Stimulated activated CD4-positive, alpha-beta T cell treated with anti-CD3 and anti-CD28 coated beads, Interleukin-12 subunit alpha, Interleukin-12 subunit beta, amount 100 ng/mL, for 48 hours (primary cell): ENCODE measurements at regions not wholly inside any gene's neighbourhood (a gene's known extent, or its start where the extent isn't known, plus 50 kb on each side); places are given as distances from the start of the nearest gene placed in this dataset.
"Not testable (repeated sequence)": the region's sequence is repeated elsewhere in the genome, so short reads cannot be mapped to it uniquely, and the experiment has no call there.

Experiments used
- DNase-seq, 3 donors: peaks; one replicate each; pipeline ENCODE4 v3.0.0-alpha.2; 2020; ENCODE audit warnings: low read depth in 2 of 3, low spot score in 1 of 3

DNA sequence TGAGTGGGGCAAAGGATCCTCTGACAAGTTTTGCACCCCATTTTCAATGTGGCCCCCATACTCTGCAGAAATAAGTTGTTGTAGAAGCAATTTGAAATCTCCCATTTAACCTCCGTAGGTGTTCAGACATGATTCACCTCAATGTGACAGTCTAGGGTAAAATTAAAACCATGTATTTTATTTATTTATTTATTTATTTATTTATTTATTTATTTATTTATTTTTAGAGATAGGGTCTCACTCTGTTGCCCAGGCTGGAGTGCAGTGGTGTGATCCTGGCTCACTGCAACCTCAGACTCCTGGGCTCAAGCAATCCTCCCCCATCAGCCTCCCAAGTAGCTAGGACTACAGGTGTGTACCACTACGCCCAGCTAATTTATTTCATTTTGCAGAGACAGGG is 122.8 kb upstream of the PRKCQ start:
- DNase-seq: not testable (repeated sequence)

DNA sequence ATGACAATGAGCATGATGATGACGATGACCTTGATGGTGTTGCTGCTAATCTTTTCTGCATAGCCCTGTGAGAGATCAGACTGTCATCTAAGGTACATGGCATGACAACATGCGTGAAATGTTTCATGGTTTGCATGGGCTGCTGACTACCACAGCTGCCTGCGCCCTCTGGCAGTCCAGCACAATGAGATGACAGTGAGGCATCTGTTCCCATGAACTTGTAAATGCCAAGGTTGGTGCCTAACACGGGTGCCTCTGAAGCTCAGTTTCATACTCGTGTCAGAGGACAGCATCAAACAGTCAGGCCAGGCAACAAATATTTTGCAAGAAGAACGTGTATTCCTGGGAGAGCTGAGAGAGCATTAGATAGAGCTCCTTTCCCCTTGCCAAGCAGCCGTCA is 122.0 kb upstream of the PRKCQ start:
- no peak for DNase-seq

DNA sequence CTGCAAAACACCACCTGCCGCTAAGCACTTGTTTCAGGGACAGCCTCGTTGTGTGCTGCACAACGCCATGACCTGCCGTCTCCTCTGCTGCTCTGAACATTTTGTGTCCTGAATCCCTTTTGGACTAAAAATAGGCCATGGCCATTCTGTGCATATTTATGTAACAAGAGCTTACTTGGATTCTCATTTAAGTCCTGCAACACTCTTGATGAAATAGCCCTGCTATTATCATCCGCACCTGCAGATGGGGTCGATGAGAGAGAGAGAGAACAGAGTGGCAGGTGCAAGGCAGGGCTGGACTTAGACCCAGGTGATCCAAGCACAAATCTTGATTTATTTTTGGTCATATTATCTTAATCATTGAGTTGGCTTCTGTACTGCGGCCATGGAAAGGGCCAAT is 121.2 kb upstream of the PRKCQ start:
- DNase-seq: no peak

DNA sequence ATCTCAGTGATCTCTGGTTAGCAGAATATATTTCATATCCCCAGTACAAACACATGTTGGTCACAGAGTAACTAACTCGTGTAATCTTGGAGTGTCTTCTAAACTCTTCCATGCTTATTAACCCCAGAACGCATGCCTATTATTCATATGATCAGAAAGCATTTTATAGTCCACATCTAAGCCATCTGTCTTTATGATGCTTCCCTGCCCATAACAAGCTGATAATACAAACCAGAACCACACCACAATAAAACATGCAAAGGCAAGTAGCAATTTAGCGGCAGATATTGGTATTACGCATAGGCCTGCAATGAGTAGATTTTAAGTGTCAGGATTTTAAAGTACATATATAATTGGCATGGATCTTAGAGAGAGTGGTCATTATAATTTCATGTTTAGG is 120.0 kb upstream of the PRKCQ start:
- no peak for DNase-seq

DNA sequence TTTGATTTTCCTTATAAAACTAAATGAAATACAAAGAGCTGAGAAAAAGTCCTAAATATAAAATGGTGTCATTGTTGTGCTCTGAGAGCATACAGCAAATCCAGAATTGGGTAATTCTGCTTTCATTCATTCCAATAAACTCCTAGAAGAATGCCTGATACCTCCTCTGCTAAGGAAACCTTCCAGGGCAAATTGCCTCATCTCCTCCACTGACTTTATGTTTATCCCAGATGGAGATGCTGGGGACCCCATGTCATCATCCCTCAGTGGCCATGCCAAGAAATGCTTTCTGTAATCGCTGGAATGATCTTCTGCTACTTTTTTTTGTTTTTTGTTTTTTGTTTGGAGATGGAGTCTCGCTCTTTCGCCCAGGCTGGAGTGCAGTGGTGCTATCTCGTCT is 119.3 kb upstream of the PRKCQ start:
- no peak for DNase-seq

DNA sequence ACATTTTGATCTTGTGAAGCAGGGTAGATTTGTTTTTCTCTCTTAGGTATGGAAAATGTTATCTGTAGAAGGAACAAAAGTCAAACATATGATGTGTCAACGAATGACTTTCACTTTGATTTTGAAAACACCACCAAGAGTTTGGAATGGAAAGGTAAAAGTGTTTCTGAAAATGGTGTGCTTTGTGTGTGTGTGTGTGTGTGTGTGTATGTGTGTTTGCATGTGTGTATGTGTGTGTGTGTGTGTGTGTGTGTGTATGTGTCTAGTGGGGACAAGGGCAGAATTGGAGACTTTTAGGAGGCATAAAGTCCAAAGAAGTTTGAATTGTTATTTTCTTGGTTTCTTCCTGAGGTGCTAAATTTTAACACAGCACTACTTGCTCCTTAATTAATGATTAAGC is 115.4 kb upstream of the PRKCQ start:
- DNase-seq: no peak

DNA sequence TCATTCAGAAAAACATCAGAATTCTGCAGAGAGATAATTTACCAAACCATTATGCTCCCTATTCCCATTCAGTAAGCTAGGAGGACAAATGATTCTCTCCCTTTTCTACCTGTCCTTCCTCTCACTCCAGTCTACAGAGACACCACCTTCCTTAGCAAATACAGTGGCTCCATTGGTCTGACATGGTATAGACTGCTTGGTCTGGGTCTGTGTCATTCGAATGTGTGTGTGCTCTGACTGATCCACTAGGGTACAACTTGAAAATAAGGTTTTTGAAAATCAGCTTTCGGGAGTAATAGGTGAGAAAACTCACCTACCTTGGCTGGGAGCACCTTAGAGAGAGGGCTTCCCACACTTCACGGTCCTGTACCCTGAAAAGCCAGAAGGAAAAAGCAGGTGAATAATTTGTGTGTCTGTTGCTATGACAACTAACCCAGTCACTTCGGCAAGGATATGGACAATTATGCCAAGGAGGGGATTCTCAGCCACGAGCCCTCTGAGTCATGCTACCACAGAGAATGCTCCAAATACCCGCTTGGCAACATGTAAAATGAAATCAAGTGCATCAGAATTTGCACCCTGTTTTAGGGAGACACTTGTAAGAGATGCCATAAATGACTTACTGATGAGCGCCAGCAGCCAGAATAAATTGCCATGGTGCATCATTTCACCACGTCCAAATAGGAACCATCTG is 114.5 kb upstream of the PRKCQ start:
- DNase-seq: no peak

DNA sequence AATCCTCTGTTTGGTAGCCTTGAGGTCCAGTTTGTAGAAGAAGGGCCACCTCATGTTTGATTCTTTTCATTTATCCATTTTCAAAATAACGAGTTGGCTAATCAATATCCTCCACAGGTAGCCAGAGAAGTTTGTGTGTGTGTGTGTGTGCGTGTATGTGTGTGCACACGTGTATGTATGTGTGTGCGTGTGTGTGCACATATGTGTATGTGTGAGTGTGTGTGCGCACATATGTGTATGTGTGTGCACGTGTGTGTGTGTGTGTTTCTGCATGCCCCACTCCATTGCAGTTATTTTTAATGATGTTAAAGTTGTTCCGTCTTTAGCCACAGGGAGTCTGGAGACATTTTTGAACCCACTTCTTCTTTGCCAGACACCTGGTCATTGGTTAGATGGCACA is 112.8 kb upstream of the PRKCQ start:
- no peak for DNase-seq

DNA sequence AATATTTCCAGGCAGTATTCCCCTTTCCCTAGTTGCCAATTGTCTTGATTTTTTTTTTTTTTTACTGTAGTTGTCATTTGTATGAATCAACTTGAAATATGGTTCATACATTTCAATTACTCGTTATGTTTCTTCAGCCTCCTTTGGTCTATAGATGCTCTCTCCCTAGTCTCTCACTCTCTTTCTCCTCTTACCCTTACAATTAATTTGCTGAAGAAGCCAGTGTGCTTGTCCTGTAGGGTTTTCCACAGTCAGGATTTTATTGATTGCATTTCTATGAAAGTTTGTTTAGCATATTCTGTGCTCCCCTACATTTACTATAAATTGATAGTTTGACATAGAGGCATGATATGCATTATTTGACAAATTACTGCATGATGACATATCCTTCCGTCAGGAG is 112.0 kb upstream of the PRKCQ start:
- DNase-seq: no peak

DNA sequence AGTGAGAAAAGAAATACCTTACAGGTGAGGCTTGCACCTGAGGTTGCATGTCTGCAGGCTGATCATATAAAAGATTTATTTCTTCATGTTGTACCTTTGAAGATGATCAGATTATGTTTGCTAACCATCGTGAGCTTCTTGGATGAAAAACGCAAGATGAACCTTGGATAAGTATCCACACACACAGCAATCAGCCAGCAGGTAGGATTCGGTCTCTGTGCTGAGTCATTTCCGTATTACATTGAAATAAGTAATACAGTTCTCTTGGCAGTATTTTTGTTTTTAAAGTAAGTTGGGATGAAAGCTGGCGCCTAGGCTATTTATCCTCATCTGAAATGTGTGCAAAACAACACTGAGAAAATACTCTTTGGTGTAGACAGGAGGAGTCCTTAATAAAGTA is 109.0 kb upstream of the PRKCQ start:
- no peak for DNase-seq

DNA sequence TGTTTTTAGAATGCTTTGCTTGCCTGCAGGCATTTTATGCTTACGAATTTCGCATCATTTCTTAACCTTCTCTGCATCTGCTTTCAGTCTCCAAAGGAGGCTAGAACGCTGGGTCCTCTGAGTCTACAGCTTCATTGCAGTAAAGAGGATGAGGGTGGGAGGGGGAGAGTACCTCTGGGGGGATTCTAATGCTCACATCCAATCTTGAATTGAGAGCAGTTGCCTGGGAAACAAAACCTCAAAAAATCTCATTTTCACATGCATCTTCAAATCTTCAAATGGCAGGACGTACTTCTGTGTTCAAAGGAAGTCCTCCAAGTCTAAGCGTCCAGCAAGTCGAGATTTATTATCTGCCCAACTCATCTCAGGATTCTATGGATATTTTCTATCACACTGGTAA is 100.7 kb upstream of the PRKCQ start:
- DNase-seq: no peak

DNA sequence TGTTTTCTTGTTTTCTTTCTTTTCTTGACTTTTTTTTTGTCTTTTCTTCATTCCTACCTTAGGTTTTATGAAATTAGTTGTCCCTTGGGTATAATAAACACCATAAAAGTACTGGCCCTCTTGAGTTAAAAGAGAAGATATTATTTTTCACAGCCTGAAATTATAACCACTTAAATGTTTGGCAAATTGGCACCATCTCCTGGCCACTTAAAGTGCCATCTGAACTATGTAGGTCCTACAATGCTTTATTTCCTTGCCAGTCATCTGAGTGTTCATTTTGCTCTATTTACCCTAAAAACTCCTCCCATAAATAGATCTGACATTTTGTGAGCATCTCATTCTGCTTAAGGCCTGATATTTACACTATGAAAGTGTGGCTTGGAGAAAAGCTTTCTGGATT is 98.9 kb upstream of the PRKCQ start:
- no peak for DNase-seq

DNA sequence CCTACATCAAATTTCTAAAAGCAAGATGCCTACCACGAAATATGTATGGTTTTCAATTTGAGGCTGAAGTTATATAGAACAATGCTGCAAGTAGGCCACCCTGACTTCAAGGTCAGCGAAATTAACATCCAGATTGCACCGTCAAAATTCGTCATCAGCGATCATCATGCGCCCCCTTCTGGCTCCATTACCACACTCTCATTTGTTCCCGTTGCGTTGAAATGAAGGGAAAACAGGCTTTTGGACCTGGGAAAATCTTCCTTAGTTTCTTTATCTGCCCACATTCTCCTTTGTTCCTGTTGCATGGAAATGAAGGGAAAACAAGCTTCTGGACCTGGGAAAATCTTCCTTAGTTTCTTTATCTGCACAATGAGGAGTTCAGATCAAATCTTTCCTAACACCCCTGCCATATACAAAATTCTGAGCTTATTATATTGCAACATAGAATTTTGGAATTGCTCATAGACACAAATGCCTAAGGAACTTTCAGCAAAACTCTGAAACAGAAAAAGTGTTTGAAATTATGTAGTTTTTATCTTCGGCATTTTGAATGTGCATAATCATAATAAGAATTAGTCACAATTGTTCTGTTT is 98.2 kb upstream of the PRKCQ start:
- peak; percentile 21 to 76 (median 38) for DNase-seq

DNA sequence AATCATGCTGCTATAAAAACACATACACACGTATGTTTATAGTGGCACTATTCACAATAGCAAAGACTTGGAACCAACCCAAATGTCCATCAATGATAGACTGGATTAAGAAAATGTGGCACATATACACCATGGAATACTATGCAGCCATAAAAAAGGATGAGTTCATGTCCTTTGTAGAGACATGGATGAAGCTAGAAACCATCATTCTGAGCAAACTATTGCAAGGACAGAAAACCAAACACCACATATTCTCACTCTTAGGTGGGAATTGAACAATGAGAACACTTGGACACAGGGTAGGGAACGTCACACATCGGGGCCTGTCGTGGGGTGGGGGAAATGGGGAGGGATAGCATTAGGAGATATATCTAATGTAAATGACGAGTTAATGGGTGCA is 97.1 kb upstream of the PRKCQ start:
- not testable (repeated sequence) for DNase-seq

DNA sequence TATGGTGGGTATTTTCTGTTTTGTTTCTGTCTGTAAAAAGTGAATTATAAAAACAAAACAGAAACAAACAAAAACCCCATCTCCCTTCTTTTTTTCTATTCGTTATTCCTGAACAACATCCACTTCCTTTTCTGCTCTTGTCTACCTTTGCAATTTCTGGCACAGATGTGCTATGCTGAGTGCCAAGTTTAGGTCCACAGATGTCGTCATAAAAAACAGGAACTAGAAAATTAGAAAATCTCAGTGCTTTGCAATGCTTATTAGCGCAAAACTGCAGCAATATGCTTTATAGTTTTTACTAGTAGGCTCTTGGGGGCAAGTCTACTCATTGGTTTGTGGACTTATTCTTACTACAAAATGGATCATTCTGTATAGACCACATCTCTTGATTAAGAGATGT is 94.2 kb upstream of the PRKCQ start:
- DNase-seq: no peak

DNA sequence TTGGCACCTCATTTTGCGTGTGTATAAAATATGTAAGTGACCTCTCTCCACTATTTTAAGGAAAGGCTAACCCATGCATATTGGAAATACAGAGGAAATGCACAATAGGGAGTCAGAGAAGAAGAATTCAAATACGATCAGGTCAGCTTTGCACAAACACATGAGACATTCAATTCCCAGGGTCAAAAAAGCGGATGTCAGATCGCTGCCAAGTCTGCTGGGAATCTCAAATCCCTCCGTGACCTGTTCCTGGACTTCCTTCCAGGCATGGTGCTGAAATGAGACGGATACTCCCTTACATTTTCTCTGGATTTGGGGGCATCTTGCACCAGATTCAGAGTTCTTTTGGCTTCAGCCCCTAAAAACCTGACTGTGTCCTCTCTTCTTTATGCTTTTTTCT is 91.9 kb upstream of the PRKCQ start:
- no peak for DNase-seq

DNA sequence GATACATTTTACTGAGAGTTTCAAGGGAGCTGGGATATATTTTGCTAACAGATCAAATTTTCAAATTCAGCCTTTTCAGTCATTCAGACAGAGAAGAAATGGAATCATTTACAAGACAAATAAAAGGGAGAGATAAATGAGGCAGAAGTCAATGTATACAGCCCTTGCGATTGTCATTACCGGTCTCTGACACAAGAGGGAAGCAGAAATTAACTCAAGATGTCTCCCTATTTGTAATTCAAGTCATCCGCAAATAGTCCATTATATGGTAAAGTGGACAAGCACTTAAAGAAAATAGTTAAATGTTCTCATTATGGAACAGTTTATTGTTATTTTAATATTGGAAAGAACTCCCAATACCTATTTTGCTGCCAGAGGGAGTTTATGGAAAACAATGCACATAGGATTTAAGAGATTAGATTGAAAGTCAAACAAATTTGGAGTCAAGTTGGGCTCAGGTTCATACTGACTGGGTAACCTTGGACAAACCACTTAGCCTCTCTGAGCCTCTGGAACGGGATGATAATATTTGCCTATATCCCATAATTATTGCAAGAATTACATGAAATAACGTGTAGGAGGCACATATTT is 89.3 kb upstream of the PRKCQ start:
- DNase-seq: no peak

DNA sequence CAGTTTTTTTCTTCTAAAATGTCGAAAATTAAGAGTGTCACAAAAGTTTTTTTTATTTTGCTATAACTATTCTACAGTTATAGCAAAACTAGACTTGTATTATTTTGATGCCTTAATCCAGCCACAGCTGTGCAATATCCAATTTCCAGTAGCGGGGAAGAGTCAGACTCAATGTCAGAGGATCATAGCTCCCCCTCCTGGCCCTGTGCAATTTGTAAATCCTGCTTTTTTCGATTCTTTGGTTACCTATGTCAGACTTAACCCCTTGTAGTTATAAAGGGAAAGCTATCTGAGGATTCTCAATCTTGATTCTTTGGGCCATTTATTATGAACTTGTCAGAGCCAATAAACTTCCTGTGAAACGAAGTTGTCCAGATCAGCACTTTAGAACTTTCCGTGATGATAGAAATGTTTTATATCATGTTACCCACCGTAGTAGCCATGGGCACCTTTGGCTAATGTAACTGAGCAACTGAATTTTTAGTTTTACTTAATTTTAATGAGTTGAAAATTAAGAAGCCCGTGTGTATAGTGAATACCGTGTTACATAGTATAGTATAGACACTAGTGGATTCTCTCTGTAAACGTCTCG is 87.7 kb upstream of the PRKCQ start:
- peak in 2 of 3 donors; percentile 42 to 55 for DNase-seq

DNA sequence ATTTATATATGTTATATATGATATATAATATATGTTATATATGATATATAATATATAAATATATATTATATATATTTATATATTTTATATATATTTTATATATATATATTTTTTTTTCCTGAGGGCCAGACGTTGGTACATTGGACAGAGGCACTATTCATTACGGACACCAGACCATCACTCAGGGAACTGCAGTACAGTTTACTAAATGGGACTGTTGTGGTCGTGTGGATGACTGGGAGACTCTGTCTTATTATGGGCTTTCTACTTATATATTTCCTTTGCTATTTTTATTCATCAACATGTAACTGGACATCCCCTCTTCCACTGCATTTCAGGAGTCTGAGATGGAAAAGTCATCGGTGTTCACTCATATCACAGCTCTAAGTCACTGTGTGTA is 87.1 kb upstream of the PRKCQ start:
- no peak for DNase-seq

DNA sequence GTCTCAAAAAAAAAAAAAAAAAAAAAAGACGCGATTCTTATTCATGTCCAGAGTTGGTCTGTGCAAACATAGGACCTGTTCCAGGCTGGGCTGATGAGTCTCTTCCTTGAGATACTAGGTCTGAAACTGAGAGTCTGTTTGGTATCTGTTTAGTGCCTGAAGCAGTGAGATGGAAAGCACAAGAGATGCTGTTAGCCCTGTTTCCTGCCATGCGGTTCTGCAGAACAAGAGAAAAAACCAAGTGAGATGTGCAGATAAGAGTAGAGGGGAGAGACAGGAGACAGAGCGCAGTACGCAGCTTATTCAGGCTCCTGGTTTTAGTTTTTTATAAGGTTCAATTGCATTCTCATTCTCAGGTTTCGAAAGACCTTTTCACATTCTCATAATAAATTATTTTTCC is 85.8 kb upstream of the PRKCQ start:
- peak; percentile 35 to 45 (median 37) for DNase-seq

DNA sequence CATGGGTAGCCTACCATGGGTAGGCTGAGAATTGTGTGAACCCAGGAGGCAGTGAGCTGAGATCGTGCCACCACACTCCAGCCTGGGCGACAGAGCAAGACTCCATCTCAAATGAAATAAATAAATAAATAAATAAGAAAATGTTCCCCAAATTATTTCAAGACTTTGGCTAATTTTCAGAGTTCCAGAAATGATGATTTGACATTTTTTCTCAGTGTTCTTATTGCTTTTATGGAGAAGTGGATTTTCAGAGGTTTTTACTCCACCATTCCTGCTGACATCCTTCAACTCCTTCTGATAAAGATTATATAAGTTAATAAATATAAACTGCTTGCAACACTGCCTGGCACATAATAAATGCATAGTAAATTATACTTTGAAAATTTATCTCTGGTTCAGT is 80.4 kb upstream of the PRKCQ start:
- no peak for DNase-seq

DNA sequence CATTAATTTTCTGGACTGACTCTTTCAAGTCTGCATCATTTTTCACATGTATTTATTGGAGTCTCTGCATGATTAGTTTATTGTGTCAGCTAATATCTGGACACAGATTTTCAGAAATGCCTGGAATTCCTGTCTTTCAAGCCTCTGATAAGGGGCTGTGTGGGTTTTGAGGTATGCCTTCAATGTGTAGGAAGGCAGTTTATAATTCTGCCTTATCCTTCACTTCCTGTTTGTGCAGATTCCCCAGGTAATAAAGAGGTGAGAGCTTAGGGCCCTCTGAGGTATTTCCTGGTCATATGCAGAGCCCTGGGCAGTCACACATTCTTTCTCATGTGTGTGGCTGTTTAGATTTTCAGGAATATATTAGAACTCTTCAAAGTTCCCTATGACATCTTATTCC is 79.4 kb upstream of the PRKCQ start:
- DNase-seq: no peak

DNA sequence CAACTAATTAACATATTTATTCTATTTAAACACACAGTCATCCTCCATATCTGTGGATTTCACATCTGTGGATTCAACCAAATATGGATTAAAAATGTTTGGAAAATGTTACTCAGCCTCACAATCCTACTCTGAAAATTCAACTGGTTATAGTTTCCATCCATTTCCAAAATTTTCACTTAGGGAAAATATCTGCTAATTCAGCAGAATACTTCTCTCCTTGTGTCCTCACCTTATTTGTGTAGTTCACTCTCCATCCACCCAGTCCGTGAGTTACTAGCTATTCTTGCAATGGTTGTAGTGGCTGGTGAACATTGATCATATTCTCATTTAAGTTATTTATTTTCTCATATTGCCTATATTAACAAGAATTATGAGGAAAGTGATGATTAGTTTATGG is 77.6 kb upstream of the PRKCQ start:
- no peak for DNase-seq
